ENCODE measurements at regions not wholly inside any gene's neighbourhood (a gene's known extent, or its start where the extent isn't known, plus 50 kb on each side); places are given as distances from the start of the nearest gene placed in this dataset.

DNA sequence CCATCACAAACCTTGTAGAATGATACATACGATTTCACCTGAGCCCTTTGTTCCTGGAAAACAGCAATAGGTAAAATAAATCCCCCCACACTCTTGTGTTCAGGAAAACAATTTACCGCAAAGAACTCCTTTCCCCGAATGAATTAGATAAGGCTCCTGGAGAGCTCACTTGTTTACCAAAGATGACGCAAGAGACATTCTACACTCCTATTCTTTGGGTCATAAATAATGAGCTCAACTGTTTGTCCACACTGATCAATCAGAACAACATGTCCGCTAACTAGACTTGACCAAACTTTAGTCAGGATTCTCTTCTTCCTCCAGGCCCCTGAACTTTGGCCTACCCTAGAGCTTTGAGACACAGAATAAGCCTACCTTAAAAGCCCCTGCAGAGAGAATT is 271.9 kb upstream of the OPRM1 start:
- TF ChIP-seq, protein P1, sequence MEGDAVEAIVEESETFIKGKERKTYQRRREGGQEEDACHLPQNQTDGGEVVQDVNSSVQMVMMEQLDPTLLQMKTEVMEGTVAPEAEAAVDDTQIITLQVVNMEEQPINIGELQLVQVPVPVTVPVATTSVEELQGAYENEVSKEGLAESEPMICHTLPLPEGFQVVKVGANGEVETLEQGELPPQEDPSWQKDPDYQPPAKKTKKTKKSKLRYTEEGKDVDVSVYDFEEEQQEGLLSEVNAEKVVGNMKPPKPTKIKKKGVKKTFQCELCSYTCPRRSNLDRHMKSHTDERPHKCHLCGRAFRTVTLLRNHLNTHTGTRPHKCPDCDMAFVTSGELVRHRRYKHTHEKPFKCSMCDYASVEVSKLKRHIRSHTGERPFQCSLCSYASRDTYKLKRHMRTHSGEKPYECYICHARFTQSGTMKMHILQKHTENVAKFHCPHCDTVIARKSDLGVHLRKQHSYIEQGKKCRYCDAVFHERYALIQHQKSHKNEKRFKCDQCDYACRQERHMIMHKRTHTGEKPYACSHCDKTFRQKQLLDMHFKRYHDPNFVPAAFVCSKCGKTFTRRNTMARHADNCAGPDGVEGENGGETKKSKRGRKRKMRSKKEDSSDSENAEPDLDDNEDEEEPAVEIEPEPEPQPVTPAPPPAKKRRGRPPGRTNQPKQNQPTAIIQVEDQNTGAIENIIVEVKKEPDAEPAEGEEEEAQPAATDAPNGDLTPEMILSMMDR (IDR thresholded peaks at IDR 0.05), result no peak
- TF ChIP-seq POLR2A (IDR thresholded peaks at IDR 0.05), result no peak
- H3K4me3 ChIP-seq, result no peak overlapping the region
- H3K27ac ChIP-seq, result no peak overlapping the region
- no peaks in the 10 kb centered on the region for H3K36me3 ChIP-seq
- H3K4me1 ChIP-seq, result no peaks in the 10 kb centered on the region
- intact Hi-C loops (cut with DNase I; ENCODE audit: low total_unique reads), result no loop called here
- no peaks in the 10 kb centered on the region for H3K9me3 ChIP-seq
- H3K27me3 ChIP-seq, result no peaks in the 10 kb centered on the region
- no peak for DNase-seq (ENCODE audit: low spot score in 2 of 2)

DNA sequence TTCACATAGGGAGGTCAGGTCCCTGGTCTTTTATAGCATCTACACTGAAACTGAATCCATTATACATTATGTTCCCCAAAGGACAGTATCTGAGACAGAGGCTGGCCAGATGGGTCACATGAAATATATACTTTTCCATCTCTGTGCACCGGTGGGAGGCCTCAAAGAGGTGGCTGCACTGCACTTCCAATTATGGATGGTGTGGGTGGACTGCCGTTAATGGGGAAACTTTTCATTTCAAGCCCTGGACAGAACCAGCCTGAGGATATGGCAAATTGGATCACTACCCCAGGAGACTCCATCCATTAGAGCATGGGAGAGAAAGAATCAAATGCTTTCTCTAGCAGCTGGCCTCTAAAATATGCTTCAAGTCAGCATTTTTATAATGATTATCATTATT is 280.5 kb upstream of the OPRM1 start:
- no peaks in the 10 kb centered on the region for H3K4me1 ChIP-seq
- DNase-seq (ENCODE audit: low spot score in 2 of 2), result no peak
- H3K4me3 ChIP-seq, result no peak overlapping the region
- no peaks in the 10 kb centered on the region for H3K9me3 ChIP-seq
- no peaks in the 10 kb centered on the region for H3K27me3 ChIP-seq
- TF ChIP-seq POLR2AphosphoS5 (IDR thresholded peaks at IDR 0.05) (no peak), POLR2A (IDR thresholded peaks at IDR 0.05) (no peak)
- TF ChIP-seq, protein P1 (IDR thresholded peaks at IDR 0.05), result no peak
- no peaks in the 10 kb centered on the region for H3K36me3 ChIP-seq
- H3K27ac ChIP-seq, result no peak overlapping the region
- intact Hi-C loops (cut with DNase I; ENCODE audit: low total_unique reads), result no loop called here

DNA sequence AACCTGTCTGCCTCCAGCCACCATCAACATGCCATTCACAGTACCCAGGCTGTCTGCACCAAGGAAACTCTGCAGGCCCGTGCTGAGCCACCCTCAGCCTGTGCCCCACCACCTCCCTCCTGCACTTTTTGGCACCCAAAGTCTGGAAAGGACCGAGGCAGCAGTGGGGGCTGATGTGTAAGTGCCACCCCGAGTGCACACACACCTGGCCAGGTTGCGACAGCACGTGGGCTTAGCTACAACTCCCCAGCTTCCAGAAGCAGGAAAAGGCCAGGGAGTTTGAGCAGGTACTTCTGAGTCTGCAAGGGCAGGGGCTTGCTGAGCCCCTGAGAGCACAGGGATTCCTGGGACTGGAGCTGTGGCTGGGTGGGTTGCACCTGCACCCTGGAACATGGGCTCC is 303.3 kb upstream of the OPRM1 start:
- no peaks in the 10 kb centered on the region for H3K36me3 ChIP-seq

GRCh38 chr6:153729189-153729588 is 309.9 kb upstream of the OPRM1 start:
- Histone ChIP-seq H3K4me3 (no peak overlapping the region), H3K9me3 (no peaks in the 10 kb centered on the region), H3K27ac (no peak overlapping the region), H3K36me3 (no peaks in the 10 kb centered on the region), H3K27me3 (no peaks in the 10 kb centered on the region), H3K4me1 (no peaks in the 10 kb centered on the region)
- intact Hi-C loops (cut with DNase I; ENCODE audit: low total_unique reads), result no loop called here
- no peak for DNase-seq (ENCODE audit: low spot score in 2 of 2)
- no peak for TF ChIP-seq POLR2A (IDR thresholded peaks at IDR 0.05)
- TF ChIP-seq, protein P1 (IDR thresholded peaks at IDR 0.05), result no peak
- TF ChIP-seq POLR2AphosphoS5 (IDR thresholded peaks at IDR 0.05), result no peak

More for the DNA sequence above, 303.3 kb upstream of the OPRM1 start:
- Histone ChIP-seq H3K27me3 (no peaks in the 10 kb centered on the region), H3K4me1 (no peaks in the 10 kb centered on the region), H3K27ac (no peak overlapping the region), H3K9me3 (no peaks in the 10 kb centered on the region), H3K4me3 (no peak overlapping the region)
- intact Hi-C loops (cut with DNase I; ENCODE audit: low total_unique reads), result loop anchor here (2.0 kb wide), 1 partner anchor 47 kb away; no protein-coding TSS in a partner anchor
- TF ChIP-seq POLR2A (IDR thresholded peaks at IDR 0.05) (no peak), POLR2AphosphoS5 (IDR thresholded peaks at IDR 0.05) (no peak)
- TF ChIP-seq, protein P1 (IDR thresholded peaks at IDR 0.05), result no peak
- DNase-seq (ENCODE audit: low spot score in 2 of 2), result no peak

- Histone ChIP-seq H3K4me3 (no peak overlapping the region), H3K27ac (no peak overlapping the region), H3K36me3 (no peaks in the 10 kb centered on the region), H3K27me3 (no peaks in the 10 kb centered on the region), H3K9me3 (no peaks in the 10 kb centered on the region), H3K4me1 (no peaks in the 10 kb centered on the region)
- intact Hi-C loops (cut with DNase I; ENCODE audit: low total_unique reads), result no loop called here
- TF ChIP-seq POLR2A (IDR thresholded peaks at IDR 0.05), result no peak
- TF ChIP-seq POLR2AphosphoS5 (IDR thresholded peaks at IDR 0.05), result no peak
- TF ChIP-seq, protein P1 (IDR thresholded peaks at IDR 0.05), result no peak
- DNase-seq (ENCODE audit: low spot score in 2 of 2), result no peak
Measured at GRCh38 chr6:153727885-153728284, 311.2 kb upstream of the OPRM1 start.

All from breast epithelium (tissue), 4 donors.